ENCODE measurements at regions not wholly inside any gene's neighbourhood (a gene's known extent, or its start where the extent isn't known, plus 50 kb on each side); places are given as distances from the start of the nearest gene placed in this dataset.

DNA sequence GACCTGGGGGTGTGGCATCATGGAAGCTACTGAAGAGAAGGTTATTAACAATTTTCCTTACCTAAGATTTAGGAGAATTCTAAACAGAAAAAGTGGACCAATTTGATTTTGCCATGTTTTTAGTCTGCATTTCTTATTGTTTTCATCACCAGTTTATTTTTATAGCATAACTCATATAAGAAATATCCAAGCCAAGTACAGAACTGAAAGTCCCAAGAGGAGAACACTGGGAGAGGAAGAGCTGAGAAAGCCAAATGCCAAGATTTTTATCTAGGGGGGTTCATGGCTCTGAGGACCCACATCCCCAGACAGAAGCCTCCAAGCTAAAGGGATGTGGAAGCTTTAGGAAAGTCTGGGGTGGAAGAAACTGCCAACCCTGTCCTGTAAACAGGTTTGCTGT, 109.4 kb upstream of the DUSP10 start:
- TF ChIP-seq, protein P1, sequence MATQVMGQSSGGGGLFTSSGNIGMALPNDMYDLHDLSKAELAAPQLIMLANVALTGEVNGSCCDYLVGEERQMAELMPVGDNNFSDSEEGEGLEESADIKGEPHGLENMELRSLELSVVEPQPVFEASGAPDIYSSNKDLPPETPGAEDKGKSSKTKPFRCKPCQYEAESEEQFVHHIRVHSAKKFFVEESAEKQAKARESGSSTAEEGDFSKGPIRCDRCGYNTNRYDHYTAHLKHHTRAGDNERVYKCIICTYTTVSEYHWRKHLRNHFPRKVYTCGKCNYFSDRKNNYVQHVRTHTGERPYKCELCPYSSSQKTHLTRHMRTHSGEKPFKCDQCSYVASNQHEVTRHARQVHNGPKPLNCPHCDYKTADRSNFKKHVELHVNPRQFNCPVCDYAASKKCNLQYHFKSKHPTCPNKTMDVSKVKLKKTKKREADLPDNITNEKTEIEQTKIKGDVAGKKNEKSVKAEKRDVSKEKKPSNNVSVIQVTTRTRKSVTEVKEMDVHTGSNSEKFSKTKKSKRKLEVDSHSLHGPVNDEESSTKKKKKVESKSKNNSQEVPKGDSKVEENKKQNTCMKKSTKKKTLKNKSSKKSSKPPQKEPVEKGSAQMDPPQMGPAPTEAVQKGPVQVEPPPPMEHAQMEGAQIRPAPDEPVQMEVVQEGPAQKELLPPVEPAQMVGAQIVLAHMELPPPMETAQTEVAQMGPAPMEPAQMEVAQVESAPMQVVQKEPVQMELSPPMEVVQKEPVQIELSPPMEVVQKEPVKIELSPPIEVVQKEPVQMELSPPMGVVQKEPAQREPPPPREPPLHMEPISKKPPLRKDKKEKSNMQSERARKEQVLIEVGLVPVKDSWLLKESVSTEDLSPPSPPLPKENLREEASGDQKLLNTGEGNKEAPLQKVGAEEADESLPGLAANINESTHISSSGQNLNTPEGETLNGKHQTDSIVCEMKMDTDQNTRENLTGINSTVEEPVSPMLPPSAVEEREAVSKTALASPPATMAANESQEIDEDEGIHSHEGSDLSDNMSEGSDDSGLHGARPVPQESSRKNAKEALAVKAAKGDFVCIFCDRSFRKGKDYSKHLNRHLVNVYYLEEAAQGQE (IDR thresholded peaks at IDR 0.05; ENCODE audit: low read depth, low read length) = no peak
- TF ChIP-seq SIN3A (IDR thresholded peaks at IDR 0.05; ENCODE audit: borderline replicate concordance, low read depth, low read length) (no peak), YY1 (IDR thresholded peaks at IDR 0.05; ENCODE audit: low read depth) (no peak), EZH2phosphoT487 (IDR thresholded peaks at IDR 0.05; ENCODE audit: borderline replicate concordance, low read depth) (no peak), FOXM1 (IDR thresholded peaks at IDR 0.05; ENCODE audit: low read depth) (no peak), CHD2 (IDR thresholded peaks at IDR 0.05; ENCODE audit: low read length, partially characterized antibody) (no peak), GATA2 (CRISPR knock-in tag; IDR thresholded peaks at IDR 0.05) (no peak)
- TF ChIP-seq, protein P2, sequence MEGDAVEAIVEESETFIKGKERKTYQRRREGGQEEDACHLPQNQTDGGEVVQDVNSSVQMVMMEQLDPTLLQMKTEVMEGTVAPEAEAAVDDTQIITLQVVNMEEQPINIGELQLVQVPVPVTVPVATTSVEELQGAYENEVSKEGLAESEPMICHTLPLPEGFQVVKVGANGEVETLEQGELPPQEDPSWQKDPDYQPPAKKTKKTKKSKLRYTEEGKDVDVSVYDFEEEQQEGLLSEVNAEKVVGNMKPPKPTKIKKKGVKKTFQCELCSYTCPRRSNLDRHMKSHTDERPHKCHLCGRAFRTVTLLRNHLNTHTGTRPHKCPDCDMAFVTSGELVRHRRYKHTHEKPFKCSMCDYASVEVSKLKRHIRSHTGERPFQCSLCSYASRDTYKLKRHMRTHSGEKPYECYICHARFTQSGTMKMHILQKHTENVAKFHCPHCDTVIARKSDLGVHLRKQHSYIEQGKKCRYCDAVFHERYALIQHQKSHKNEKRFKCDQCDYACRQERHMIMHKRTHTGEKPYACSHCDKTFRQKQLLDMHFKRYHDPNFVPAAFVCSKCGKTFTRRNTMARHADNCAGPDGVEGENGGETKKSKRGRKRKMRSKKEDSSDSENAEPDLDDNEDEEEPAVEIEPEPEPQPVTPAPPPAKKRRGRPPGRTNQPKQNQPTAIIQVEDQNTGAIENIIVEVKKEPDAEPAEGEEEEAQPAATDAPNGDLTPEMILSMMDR (IDR thresholded peaks at IDR 0.05) = no peak
